Prostate gland (tissue), 2 donors: ENCODE measurements at regions not wholly inside any gene's neighbourhood (a gene's known extent, or its start where the extent isn't known, plus 50 kb on each side); places are given as distances from the start of the nearest gene placed in this dataset.

Experiments
- DNase-seq: peaks from one replicate; pipeline ENCODE4 v3.0.0-alpha.2; 2019; ENCODE audit warnings: low spot score
- H3K27ac ChIP-seq, 2 donors: fragments of 200-600 bp; sonication (generic); 2 replicates each; pipeline ENCODE4 v1.5.1; 2017 to 2019
- H3K27me3 ChIP-seq: fragments of 200-600 bp; sonication (generic); replicated peaks from 2 replicates; pipeline ENCODE4 v1.5.1; 2019; ENCODE audit not compliant: insufficient read depth
- H3K36me3 ChIP-seq, 2 donors: fragments of 200-600 bp; sonication (generic); 1 replicate in 1 of 2; 2 replicates in 1 of 2; pipeline versions ENCODE4 v1.5.1 to v1.8.1; 2017 to 2019
- H3K4me1 ChIP-seq: fragments of 200-600 bp; sonication (generic); replicated peaks from 2 replicates; pipeline ENCODE4 v1.5.1; 2019
- H3K4me3 ChIP-seq, 2 donors: fragments of 200-600 bp; sonication (generic); 2 replicates each; pipeline ENCODE4 v1.5.1; 2017 to 2019
- H3K9me3 ChIP-seq: fragments of 200-600 bp; sonication (generic); 2 replicates; pipeline ENCODE4 v1.5.1; 2017
- POLR2A ChIP-seq: fragments of 450-650 bp; IDR thresholded peaks from one replicate; pipeline ENCODE4 v1.6.1; 2016; ENCODE audit warnings: antibody characterized with exemption, mild to moderate bottlenecking
- POLR2AphosphoS5 ChIP-seq: sonication (generic); formaldehyde crosslinking; IDR thresholded peaks from one replicate; pipeline ENCODE4 v1.6.1; 2017; ENCODE audit warnings: antibody characterized with exemption
- WGBS: methylation state at CpG from one replicate; pipeline ENCODE4 v1.1.5; 2018; 5-methylcytosine and 5-hydroxymethylcytosine counted together
- intact Hi-C: fragments of 100-400 bp; cut with DNase I; formaldehyde crosslinking; loops from one replicate; pipeline ENCODE4 v1.14.2; 2022
- TF ChIP-seq, protein P1 (sequence below), 4 experiments: fragments of 200-600 bp in 2 of 4; fragments of 450-650 bp in 2 of 4; sonication (generic) in 2 of 4; IDR thresholded peaks; 1 replicate in 3 of 4; 2 replicates in 1 of 4; pipeline ENCODE4 v1.5.1; 2016 to 2019; ENCODE audit warnings: antibody characterized with exemption in 4 of 4, mild to moderate bottlenecking in 2 of 4, moderate library complexity in 2 of 4

- no peaks in the 10 kb centered on the region for H3K36me3 ChIP-seq
- no peak for DNase-seq
- H3K4me3 ChIP-seq = no peak overlapping the region
- no peaks in the 10 kb centered on the region for H3K9me3 ChIP-seq
- intact Hi-C loops = no loop called here
- 73% methylated on average over 6 of the region's 6 CpGs for WGBS
- TF ChIP-seq, protein P1, sequence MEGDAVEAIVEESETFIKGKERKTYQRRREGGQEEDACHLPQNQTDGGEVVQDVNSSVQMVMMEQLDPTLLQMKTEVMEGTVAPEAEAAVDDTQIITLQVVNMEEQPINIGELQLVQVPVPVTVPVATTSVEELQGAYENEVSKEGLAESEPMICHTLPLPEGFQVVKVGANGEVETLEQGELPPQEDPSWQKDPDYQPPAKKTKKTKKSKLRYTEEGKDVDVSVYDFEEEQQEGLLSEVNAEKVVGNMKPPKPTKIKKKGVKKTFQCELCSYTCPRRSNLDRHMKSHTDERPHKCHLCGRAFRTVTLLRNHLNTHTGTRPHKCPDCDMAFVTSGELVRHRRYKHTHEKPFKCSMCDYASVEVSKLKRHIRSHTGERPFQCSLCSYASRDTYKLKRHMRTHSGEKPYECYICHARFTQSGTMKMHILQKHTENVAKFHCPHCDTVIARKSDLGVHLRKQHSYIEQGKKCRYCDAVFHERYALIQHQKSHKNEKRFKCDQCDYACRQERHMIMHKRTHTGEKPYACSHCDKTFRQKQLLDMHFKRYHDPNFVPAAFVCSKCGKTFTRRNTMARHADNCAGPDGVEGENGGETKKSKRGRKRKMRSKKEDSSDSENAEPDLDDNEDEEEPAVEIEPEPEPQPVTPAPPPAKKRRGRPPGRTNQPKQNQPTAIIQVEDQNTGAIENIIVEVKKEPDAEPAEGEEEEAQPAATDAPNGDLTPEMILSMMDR (IDR thresholded peaks at IDR 0.05) = no peak
- TF ChIP-seq POLR2AphosphoS5 = no peak
- no peak for TF ChIP-seq POLR2A
- no peak overlapping the region for H3K27ac ChIP-seq
- H3K27me3 ChIP-seq = no peaks in the 10 kb centered on the region
- H3K4me1 ChIP-seq = no peaks in the 10 kb centered on the region
These were observed 726.9 kb upstream of the TMPRSS15 start for GRCh38 chr21:19130379-19131028.

DNA sequence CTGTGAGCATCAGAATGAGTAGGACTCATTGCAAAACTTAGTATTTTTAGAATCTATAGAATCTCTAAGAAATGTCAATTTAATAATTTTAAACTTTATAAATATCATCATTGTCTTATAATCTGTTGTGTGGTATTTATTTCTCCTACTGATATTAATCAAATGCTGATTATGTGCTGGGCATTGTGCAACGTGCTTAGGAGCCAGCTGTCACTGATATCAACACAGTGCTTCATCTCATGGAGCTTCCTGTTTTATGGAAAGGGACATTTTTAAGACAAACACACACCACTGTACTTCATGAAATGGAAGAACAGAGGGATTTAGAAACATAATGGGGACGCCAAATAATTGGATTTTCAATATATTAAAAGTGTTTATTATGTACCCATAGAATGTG is 737.9 kb upstream of the TMPRSS15 start:
- TF ChIP-seq POLR2AphosphoS5 (no peak), POLR2A (no peak)
- TF ChIP-seq, protein P1 (IDR thresholded peaks at IDR 0.05) = no peak
- H3K4me3 ChIP-seq = no peak overlapping the region
- DNase-seq = no peak
- 64% methylated on average over 2 of the region's 2 CpGs for WGBS
- no peaks in the 10 kb centered on the region for H3K4me1 ChIP-seq
- H3K27me3 ChIP-seq = no peaks in the 10 kb centered on the region
- H3K27ac ChIP-seq = no peak overlapping the region
- intact Hi-C loops = no loop called here
- no peaks in the 10 kb centered on the region for H3K9me3 ChIP-seq
- no peaks in the 10 kb centered on the region for H3K36me3 ChIP-seq

DNA sequence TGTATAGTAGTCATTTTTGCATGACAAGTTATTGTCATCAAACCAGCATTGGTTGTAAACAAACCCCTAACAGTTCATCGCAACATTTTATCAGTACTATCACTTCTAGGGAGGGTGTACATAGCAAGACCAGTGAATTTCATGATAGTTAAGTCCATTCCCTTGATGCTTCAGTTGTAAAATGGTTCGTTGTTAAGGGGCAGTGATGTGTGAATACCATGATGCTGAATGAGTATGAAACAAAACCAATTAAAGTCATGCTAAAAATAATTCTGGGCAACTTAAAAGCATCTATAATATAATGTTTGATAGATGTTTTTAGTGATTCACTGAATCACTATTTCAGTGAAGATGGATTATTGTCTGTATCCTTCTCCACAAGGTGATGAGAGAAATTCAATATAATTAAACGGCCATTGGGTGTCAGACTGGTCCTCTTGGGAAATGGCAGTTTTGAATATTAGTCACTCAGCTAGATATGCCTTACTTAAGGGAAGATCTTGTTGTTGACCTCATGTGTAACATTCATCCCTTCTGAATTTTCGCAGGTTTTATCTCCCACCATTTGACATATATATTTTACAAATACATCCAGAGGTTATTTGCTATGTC is 742.2 kb upstream of the TMPRSS15 start:
- Histone ChIP-seq H3K4me3 (no peak overlapping the region), H3K4me1 (no peaks in the 10 kb centered on the region), H3K9me3 (no peaks in the 10 kb centered on the region), H3K36me3 (no peaks in the 10 kb centered on the region), H3K27me3 (no peaks in the 10 kb centered on the region), H3K27ac (no peak overlapping the region)
- intact Hi-C loops = no loop called here
- no peak for TF ChIP-seq POLR2AphosphoS5
- 85% methylated on average over 4 of the region's 4 CpGs for WGBS
- DNase-seq = no peak

- Histone ChIP-seq H3K4me1 (no peaks in the 10 kb centered on the region), H3K4me3 (no peak overlapping the region), H3K36me3 (no peaks in the 10 kb centered on the region), H3K27ac (no peak overlapping the region), H3K9me3 (no peaks in the 10 kb centered on the region), H3K27me3 (no peaks in the 10 kb centered on the region)
- DNase-seq = no peak
- TF ChIP-seq POLR2AphosphoS5 = no peak
- 81% methylated on average over 3 of the region's 3 CpGs for WGBS
- intact Hi-C loops = no loop called here
These were observed 744.5 kb upstream of the TMPRSS15 start for GRCh38 chr21:19148056-19148455.

DNA sequence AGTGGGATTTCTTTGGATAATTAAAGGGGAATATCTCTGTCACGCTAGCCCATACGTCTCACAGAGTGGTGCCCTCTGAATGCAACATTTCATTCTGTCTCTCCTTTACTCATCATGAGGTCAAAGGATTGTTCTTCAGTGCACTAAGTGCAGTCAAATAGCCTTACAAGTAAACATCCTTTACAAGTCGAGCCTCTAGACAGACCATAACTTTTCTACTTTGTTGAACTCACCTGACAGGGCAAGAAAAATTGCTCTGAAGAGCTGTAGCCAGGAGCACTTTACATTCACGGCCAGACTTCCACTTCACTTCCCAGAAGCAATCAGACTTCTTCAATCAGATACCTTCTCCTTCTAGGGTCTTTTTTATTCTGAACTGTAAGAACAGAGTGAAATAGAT is 768.0 kb upstream of the TMPRSS15 start:
- 22% methylated on average over 4 of the region's 4 CpGs for WGBS
- Histone ChIP-seq H3K4me1 (no peaks in the 10 kb centered on the region), H3K9me3 (no peaks in the 10 kb centered on the region), H3K36me3 (no peaks in the 10 kb centered on the region), H3K27me3 (no peaks in the 10 kb centered on the region), H3K27ac (no peak overlapping the region), H3K4me3 (no peak overlapping the region)
- no peak for DNase-seq
- intact Hi-C loops = no loop called here
- TF ChIP-seq, protein P1 (IDR thresholded peaks at IDR 0.05) = no peak
- TF ChIP-seq POLR2AphosphoS5 = no peak

DNA sequence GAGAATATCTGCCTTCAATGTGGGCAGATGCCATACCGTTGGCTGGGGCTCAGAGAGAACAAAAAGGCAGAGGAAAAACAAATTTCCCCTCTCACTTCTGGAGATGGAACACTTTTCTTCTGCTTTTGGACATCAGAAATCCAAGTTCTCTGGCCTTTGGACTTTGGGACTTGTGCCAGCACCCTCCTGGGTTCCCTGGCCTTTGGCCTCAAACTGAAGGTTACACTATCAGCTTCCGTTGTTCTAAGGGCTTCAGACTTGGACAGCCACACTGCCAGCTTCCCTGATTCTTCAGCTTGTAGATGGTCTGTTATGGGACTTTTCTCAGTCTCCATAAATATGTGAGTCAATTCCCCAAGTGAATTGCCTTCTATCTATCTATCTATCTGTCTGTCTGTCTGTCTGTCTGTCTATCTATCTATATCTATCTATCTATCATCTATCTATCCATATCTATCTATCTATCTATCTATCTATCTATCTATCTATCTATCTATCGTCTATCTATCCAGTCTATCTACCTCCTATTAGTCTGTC is 778.1 kb upstream of the TMPRSS15 start:
- no peak overlapping the region for H3K27ac ChIP-seq
- no peaks in the 10 kb centered on the region for H3K36me3 ChIP-seq
- H3K27me3 ChIP-seq = no peaks in the 10 kb centered on the region
- no peak for DNase-seq
- intact Hi-C loops = no loop called here
- H3K4me1 ChIP-seq = no peaks in the 10 kb centered on the region
- TF ChIP-seq POLR2AphosphoS5 (no peak), POLR2A (no peak)
- TF ChIP-seq, protein P1 (IDR thresholded peaks at IDR 0.05) = no peak
- WGBS = 87% methylated on average over 3 of the region's 3 CpGs
- no peak overlapping the region for H3K4me3 ChIP-seq
- no peaks in the 10 kb centered on the region for H3K9me3 ChIP-seq
